PC-3 (cell line): ENCODE measurements at regions not wholly inside any gene's neighbourhood (a gene's known extent, or its start where the extent isn't known, plus 50 kb on each side); places are given as distances from the start of the nearest gene placed in this dataset.

Experiments
- ATAC-seq: fragments of 200-7000 bp; cut with Tn5 transposase; 2 replicates; pipeline ENCODE4 v1.9.1; 2020; ENCODE audit warnings: mild to moderate bottlenecking, moderate library complexity
- BruUV-seq: library from RNA; stranded (reverse); fragments of 400-500 nt; replicated peaks from 2 replicates; lab custom pipeline; 2021; lab: Mats Ljungman, UMichigan
- CTCF ChIA-PET: fragments of 300-600 bp; sonication (Branson Sonifier 250); formaldehyde crosslinking; loops from one replicate; lab custom pipeline; 2022; ENCODE audit warnings: antibody characterized with exemption; lab: Charles Lee
- POLR2A ChIA-PET: fragments of 300-600 bp; sonication (Branson Sonifier 250); formaldehyde crosslinking; loops from one replicate; lab custom pipeline; 2022; ENCODE audit warnings: antibody characterized with exemption; ENCODE audit not compliant: unreplicated experiment; lab: Charles Lee
- DNase-seq: peaks from one replicate; pipeline ENCODE4 v3.0.0-alpha.2; 2015
- H2AFZ ChIP-seq: fragments of 300-600 bp; sonication (generic); 2 replicates; pipeline ENCODE4 v1.6.0; 2016; ENCODE audit warnings: antibody characterized with exemption, low read length
- H3F3A ChIP-seq: fragments of 300-600 bp; sonication (generic); one replicate; pipeline ENCODE4 v1.6.0; 2017; ENCODE audit warnings: antibody characterized with exemption, low read length, control low read depth, mild to moderate bottlenecking; ENCODE audit not compliant: unreplicated experiment
- H3K27ac ChIP-seq: fragments of 300-600 bp; sonication (generic); 2 replicates; pipeline ENCODE4 v1.5.1; 2016; ENCODE audit warnings: mild to moderate bottlenecking, low read length
- H3K27me3 ChIP-seq: fragments of 300-600 bp; sonication (generic); 2 replicates; pipeline ENCODE4 v1.6.1; 2016; ENCODE audit warnings: low read length, mixed read lengths
- H3K36me3 ChIP-seq: fragments of 300-600 bp; sonication (generic); 2 replicates; pipeline ENCODE4 v1.6.1; 2016; ENCODE audit warnings: low read depth, mixed run types, low read length, mixed read lengths
- H3K4me1 ChIP-seq: fragments of 300-600 bp; sonication (generic); 2 replicates; pipeline ENCODE4 v1.5.1; 2016; ENCODE audit warnings: low read length; ENCODE audit not compliant: insufficient read depth
- H3K4me2 ChIP-seq: fragments of 300-600 bp; sonication (generic); 2 replicates; pipeline ENCODE4 v1.6.0; 2016; ENCODE audit warnings: low read length
- H3K4me3 ChIP-seq: fragments of 300-600 bp; sonication (generic); 2 replicates; pipeline ENCODE4 v1.5.1; 2016; ENCODE audit warnings: mild to moderate bottlenecking, low read length, mixed read lengths
- H3K79me2 ChIP-seq: fragments of 300-600 bp; sonication (generic); 2 replicates; pipeline ENCODE4 v1.6.1; 2017; ENCODE audit warnings: low read length, mixed read lengths
- H3K9ac ChIP-seq: fragments of 300-600 bp; sonication (generic); 2 replicates; pipeline ENCODE4 v1.6.0; 2016; ENCODE audit warnings: mild to moderate bottlenecking, low read length
- H3K9me2 ChIP-seq: fragments of 300-600 bp; sonication (generic); replicated peaks from 2 replicates; pipeline ENCODE4 v1.6.1; 2016; ENCODE audit warnings: mixed run types, low read length, mixed read lengths
- H3K9me3 ChIP-seq: fragments of 300-600 bp; sonication (generic); 2 replicates; pipeline ENCODE4 v1.6.1; 2016; ENCODE audit warnings: low read length, mixed read lengths
- H4K20me1 ChIP-seq: fragments of 300-600 bp; sonication (generic); 2 replicates; pipeline ENCODE4 v1.6.1; 2016; ENCODE audit warnings: low read length, mixed read lengths
- CTCF ChIP-seq: fragments of 300-600 bp; sonication (generic); conservative IDR thresholded peaks from 2 replicates; pipeline ENCODE4 v1.5.1; 2017; ENCODE audit warnings: antibody characterized with exemption, low read depth, mild to moderate bottlenecking, low read length
- EZH2 ChIP-seq: fragments of 300-600 bp; sonication (generic); IDR thresholded peaks from one replicate; pipeline ENCODE4 v1.6.1; 2017; ENCODE audit warnings: antibody characterized with exemption, mild to moderate bottlenecking, low read length; ENCODE audit not compliant: unreplicated experiment
- EZH2phosphoT487 ChIP-seq: fragments of 300-600 bp; sonication (generic); IDR thresholded peaks from 2 replicates; pipeline ENCODE4 v1.6.1; 2018; ENCODE audit warnings: mild to moderate bottlenecking, antibody characterized with exemption, low read length, borderline replicate concordance
- intact Hi-C: fragments of 100-400 bp; cut with micrococcal nuclease; formaldehyde crosslinking; loops from 2 replicates; pipeline ENCODE4 v1.9.0; 2023

DNA sequence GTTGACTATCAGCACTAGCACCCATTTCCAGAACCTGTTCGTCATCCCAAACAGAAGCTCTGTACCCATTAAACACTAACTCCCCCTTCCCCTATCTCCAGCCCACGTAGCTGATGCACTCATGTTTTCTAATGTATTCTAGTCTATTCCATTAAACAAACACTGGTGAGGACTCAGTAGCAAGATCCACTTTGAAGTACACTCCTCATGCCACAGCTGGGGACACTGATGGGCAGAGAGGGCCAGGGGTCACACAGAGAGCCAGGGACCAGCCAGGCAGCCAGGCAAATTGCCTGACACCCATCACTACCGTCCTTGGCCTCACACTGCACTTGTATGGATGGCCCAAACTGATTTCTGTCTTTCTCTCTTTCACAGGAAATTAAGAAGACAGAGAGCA, 269.9 kb upstream of the DIO3 start:
- POLR2A ChIA-PET, result no interaction called here
- Histone ChIP-seq H3K4me2 (no peak overlapping the region), H3K27me3 (no peaks in the 10 kb centered on the region), H3K9me3 (no peaks in the 10 kb centered on the region), H3K9me2 (no peaks in the 10 kb centered on the region), H3F3A (no peaks in the 10 kb centered on the region), H3K4me3 (no peak overlapping the region), H4K20me1 (no peaks in the 10 kb centered on the region), H3K9ac (no peak overlapping the region), H3K4me1 (no peaks in the 10 kb centered on the region), H3K27ac (no peak overlapping the region), H3K36me3 (no peaks in the 10 kb centered on the region), H3K79me2 (no peaks in the 10 kb centered on the region), H2AFZ (no peak overlapping the region)
- CTCF ChIA-PET, result no interaction called here
- no TSS peak for BruUV-seq
- ATAC-seq (no peak), DNase-seq (no peak)
- no peak for TF ChIP-seq EZH2
- TF ChIP-seq EZH2phosphoT487, result no peak
- TF ChIP-seq CTCF, result no peak
- intact Hi-C loops, result no loop called here

- Histone ChIP-seq H3K9me3 (no peaks in the 10 kb centered on the region), H3K36me3 (no peaks in the 10 kb centered on the region), H4K20me1 (no peaks in the 10 kb centered on the region), H3K79me2 (no peaks in the 10 kb centered on the region), H3K9me2 (no peaks in the 10 kb centered on the region), H2AFZ (no peak overlapping the region), H3F3A (no peaks in the 10 kb centered on the region), H3K4me1 (no peaks in the 10 kb centered on the region), H3K27ac (no peak overlapping the region), H3K4me2 (no peak overlapping the region), H3K27me3 (no peaks in the 10 kb centered on the region), H3K4me3 (no peak overlapping the region), H3K9ac (no peak overlapping the region)
- TF ChIP-seq CTCF (no peak), EZH2 (no peak), EZH2phosphoT487 (no peak)
- ATAC-seq (no peak), DNase-seq (no peak)
- no TSS peak for BruUV-seq
- intact Hi-C loops, result no loop called here
- ChIA-PET POLR2A (no interaction called here), CTCF (no interaction called here)
Measured at GRCh38 chr14:101292448-101292847, 268.8 kb upstream of the DIO3 start.

GRCh38 chr14:101293605-101294004, 267.7 kb upstream of the DIO3 start:
- intact Hi-C loops, result no loop called here
- no peaks in the 10 kb centered on the region for H3F3A ChIP-seq
- TF ChIP-seq EZH2, result no peak
- TF ChIP-seq EZH2phosphoT487, result no peak
- TF ChIP-seq CTCF, result no peak
- ATAC-seq (no peak), DNase-seq (no peak)
- no peaks in the 10 kb centered on the region for H3K4me1 ChIP-seq
- H3K27me3 ChIP-seq, result no peaks in the 10 kb centered on the region
- H3K9me3 ChIP-seq, result peaks cover 7% of the 10 kb centered on the region; the same call in 1 of the 2 replicates
- no peaks in the 10 kb centered on the region for H3K9me2 ChIP-seq
- H3K4me2 ChIP-seq, result no peak overlapping the region
- no peaks in the 10 kb centered on the region for H4K20me1 ChIP-seq
- ChIA-PET CTCF (interaction anchor here (0.6 kb wide), 1 partner anchor 160 kb away, joined by 3 read pairs; no protein-coding TSS in a partner anchor), POLR2A (interaction anchor here (0.9 kb wide), 1 partner anchor 298 kb away, joined by 5 read pairs; no protein-coding TSS in a partner anchor)
- no peak overlapping the region for H3K4me3 ChIP-seq
- H3K9ac ChIP-seq, result no peak overlapping the region
- H2AFZ ChIP-seq, result no peak overlapping the region
- H3K36me3 ChIP-seq, result no peaks in the 10 kb centered on the region
- no peaks in the 10 kb centered on the region for H3K79me2 ChIP-seq
- no peak overlapping the region for H3K27ac ChIP-seq
- no TSS peak for BruUV-seq
